Endothelial cell of umbilical vein (primary cell): ENCODE measurements at regions not wholly inside any gene's neighbourhood (a gene's known extent, or its start where the extent isn't known, plus 50 kb on each side); places are given as distances from the start of the nearest gene placed in this dataset.

Experiments
- BruUV-seq: library from RNA; stranded (reverse); fragments of 400-500 nt; replicated peaks from 2 replicates; lab custom pipeline; 2021; lab: Mats Ljungman, UMichigan
- CTCF ChIA-PET: fragments of 300-600, 350-600 bp; sonication (Branson Sonifier 250); formaldehyde crosslinking; loops from one replicate; lab custom pipeline; 2021; ENCODE audit warnings: antibody characterized with exemption, inconsistent platforms; lab: Charles Lee
- POLR2A ChIA-PET: fragments of 300-600, 350-600 bp; sonication (Branson Sonifier 250); formaldehyde crosslinking; loops from one replicate; lab custom pipeline; 2021; ENCODE audit warnings: antibody characterized with exemption, inconsistent platforms; lab: Charles Lee
- DNase-seq: peaks from one replicate; pipeline ENCODE4 v3.0.0-alpha.2; 2011; ENCODE audit warnings: low read depth, low spot score
- FAIRE-seq: peaks from 2 replicates; lab custom pipeline; 2011; peaks lifted over from hg19 to GRCh38; lab: Jason Lieb, UNC
- H2AFZ ChIP-seq: 2 replicates; pipeline ENCODE4 v1.6.0; 2012; ENCODE audit warnings: low read depth, low read length, control low read depth, inconsistent platforms
- H3K27ac ChIP-seq: 2 replicates; pipeline ENCODE4 v1.5.1; 2011; ENCODE audit warnings: low read depth, mild to moderate bottlenecking, control low read depth, low read length, moderate library complexity; ENCODE audit not compliant: insufficient read depth
- H3K27me3 ChIP-seq, 2 experiments: 2 replicates each; pipeline versions ENCODE4 v1.6.0 to v1.6.1; 2011; ENCODE audit warnings: low read length in 2 of 2, mixed read lengths in 1 of 2; ENCODE audit not compliant: control insufficient read depth in 2 of 2, insufficient read depth in 2 of 2
- H3K36me3 ChIP-seq, 2 experiments: 2 replicates in 1 of 2; 3 replicates in 1 of 2; pipeline ENCODE4 v1.5.1; 2011; ENCODE audit warnings: low read length in 2 of 2, mild to moderate bottlenecking in 1 of 2, moderate library complexity in 1 of 2; ENCODE audit not compliant: control insufficient read depth in 2 of 2, insufficient read depth in 2 of 2; ENCODE audit errors: extremely low read depth in 1 of 2
- H3K4me1 ChIP-seq: 3 replicates; pipeline ENCODE4 v1.5.1; 2011; ENCODE audit warnings: mild to moderate bottlenecking, low read length; ENCODE audit not compliant: control insufficient read depth, insufficient read depth; ENCODE audit errors: extremely low read depth
- H3K4me2 ChIP-seq: 2 replicates; pipeline ENCODE4 v1.6.1; 2011; ENCODE audit warnings: low read length, control low read depth, mixed read lengths; ENCODE audit not compliant: insufficient read depth
- H3K4me3 ChIP-seq, 3 experiments: fragments of 200-600 bp in 1 of 3; sonication (generic), shearing (Covaris generic) in 1 of 3; replicated peaks in 1 of 3; 2 replicates each; pipeline ENCODE4 v1.5.1; 2011 to 2016; ENCODE audit warnings: control low read depth in 3 of 3, low read length in 3 of 3, mild to moderate bottlenecking in 2 of 3, inconsistent platforms in 1 of 3, low read depth in 1 of 3, moderate library complexity in 1 of 3; ENCODE audit not compliant: insufficient read depth in 1 of 3
- H3K79me2 ChIP-seq: 2 replicates; pipeline ENCODE4 v1.6.0; 2012; ENCODE audit warnings: low read length, inconsistent platforms; ENCODE audit not compliant: control insufficient read depth, insufficient read depth
- H3K9ac ChIP-seq: replicated peaks from 2 replicates; pipeline ENCODE3; 2011; ENCODE audit warnings: low read length, control low read depth; ENCODE audit not compliant: insufficient read depth; ENCODE audit errors: extremely low read depth
- H3K9me1 ChIP-seq: replicated peaks from 3 replicates; pipeline ENCODE4 v1.6.0; 2011; ENCODE audit warnings: mild to moderate bottlenecking, low read length; ENCODE audit not compliant: control insufficient read depth, insufficient read depth; ENCODE audit errors: extremely low read depth
- H3K9me3 ChIP-seq: replicated peaks from 2 replicates; pipeline ENCODE4 v1.5.1; 2012; ENCODE audit warnings: low read length, inconsistent platforms; ENCODE audit not compliant: control insufficient read depth, insufficient read depth
- H4K20me1 ChIP-seq: replicated peaks from 2 replicates; pipeline ENCODE3; 2011; ENCODE audit warnings: mild to moderate bottlenecking, low read length; ENCODE audit not compliant: control insufficient read depth, insufficient read depth; ENCODE audit errors: extremely low read depth
- CTCF ChIP-seq, 2 donors: IDR thresholded peaks; 1 replicate in 1 of 2; 2 replicates in 1 of 2; pipeline ENCODE4 v1.5.1; 2011; ENCODE audit warnings: low read length in 2 of 2, mild to moderate bottlenecking in 2 of 2, moderate library complexity in 2 of 2, control low read depth in 1 of 2, inconsistent platforms in 1 of 2, low read depth in 1 of 2; ENCODE audit not compliant: insufficient read depth in 1 of 2; ENCODE audit errors: extremely low read depth in 1 of 2
- EZH2 ChIP-seq: IDR thresholded peaks from 2 replicates; pipeline ENCODE4 v1.6.1; 2012; ENCODE audit warnings: borderline replicate concordance, low read depth, mild to moderate bottlenecking, moderate library complexity, low read length, inconsistent platforms; ENCODE audit not compliant: severe bottlenecking
- FOS ChIP-seq: IDR thresholded peaks from 2 replicates; pipeline ENCODE4 v1.6.1; 2011; ENCODE audit warnings: mild to moderate bottlenecking, low read length, moderate library complexity, borderline replicate concordance; ENCODE audit not compliant: insufficient read depth
- GATA2 ChIP-seq: IDR thresholded peaks from 2 replicates; pipeline ENCODE4 v1.7.0; 2011; ENCODE audit warnings: low read depth, mild to moderate bottlenecking, moderate library complexity, mixed read lengths, low read length; ENCODE audit not compliant: insufficient read length, insufficient read depth
- JUN ChIP-seq: IDR thresholded peaks from 2 replicates; pipeline ENCODE4 v1.6.1; 2011; ENCODE audit warnings: borderline replicate concordance, low read depth; ENCODE audit not compliant: insufficient read length, insufficient read depth
- MAX ChIP-seq: IDR thresholded peaks from 2 replicates; pipeline ENCODE4 v1.6.1; 2011; ENCODE audit not compliant: insufficient read depth, insufficient read length
- MYC ChIP-seq: IDR thresholded peaks from one replicate; pipeline ENCODE4 v1.6.1; 2011; ENCODE audit warnings: mild to moderate bottlenecking, low read depth, low read length
- POLR2A ChIP-seq: IDR thresholded peaks from 2 replicates; pipeline ENCODE4 v1.6.1; 2012; ENCODE audit warnings: low read depth, mild to moderate bottlenecking, control low read depth, low read length
- POLR2AphosphoS5 ChIP-seq: IDR thresholded peaks from 2 replicates; pipeline ENCODE4 v1.6.1; 2012; ENCODE audit warnings: low read depth, mild to moderate bottlenecking, control low read depth, low read length, moderate library complexity; ENCODE audit not compliant: insufficient read depth
- dilution Hi-C: fragments of 300-500 bp; cut with MboI; formaldehyde crosslinking; loops from one replicate; pipeline ENCODE4 v1.15.0; 2019; ENCODE audit warnings: low sequenced_read_pairs; ENCODE audit not compliant: extremely low pct_ligation_motif_present
- intact Hi-C: fragments of 100-400 bp; cut with micrococcal nuclease; formaldehyde crosslinking; loops from one replicate; pipeline ENCODE4 v1.10.0; 2022

- H3K4me2 ChIP-seq: no peak overlapping the region
- H3K79me2 ChIP-seq: no peaks in the 10 kb centered on the region
- H4K20me1 ChIP-seq: no peaks in the 10 kb centered on the region
- FAIRE-seq (no peak), DNase-seq (no peak)
- H2AFZ ChIP-seq: no peak overlapping the region
- no peaks in the 10 kb centered on the region for H3K4me1 ChIP-seq
- intact Hi-C loops: no loop called here
- TF ChIP-seq MYC (no peak), FOS (no peak), MAX (no peak), JUN (no peak), CTCF (IDR thresholded peaks at IDR 0.05; ENCODE audit: extremely low read depth in 1 of 2, insufficient read depth in 1 of 2, low read depth in 1 of 2, low read length in 2 of 2) (no peak), EZH2 (no peak), POLR2AphosphoS5 (no peak), POLR2A (no peak), GATA2 (no peak)
- ChIA-PET POLR2A (no interaction called here), CTCF (no interaction called here)
- no peak overlapping the region for H3K4me3 ChIP-seq
- no peaks in the 10 kb centered on the region for H3K36me3 ChIP-seq
- dilution Hi-C loops: no loop called here
- no peaks in the 10 kb centered on the region for H3K9me1 ChIP-seq
- H3K9me3 ChIP-seq: no peaks in the 10 kb centered on the region
- no TSS peak for BruUV-seq
- H3K9ac ChIP-seq: no peak overlapping the region
- no peak overlapping the region for H3K27ac ChIP-seq
- H3K27me3 ChIP-seq: no peaks in the 10 kb centered on the region
These were observed 136.2 kb upstream of the LPCAT1 start for GRCh38 chr5:1660001-1660400.
